NT2/D1 (cell line): ENCODE measurements at regions not wholly inside any gene's neighbourhood (a gene's known extent, or its start where the extent isn't known, plus 50 kb on each side); places are given as distances from the start of the nearest gene placed in this dataset.

Source experiments
- DNase-seq: peaks from one replicate; pipeline ENCODE4 v3.0.0-alpha.2; 2011; ENCODE audit warnings: low read depth, low spot score
- H3K27me3 ChIP-seq: 2 replicates; pipeline ENCODE4 v1.6.0; 2011; ENCODE audit warnings: mild to moderate bottlenecking; ENCODE audit not compliant: insufficient read length, insufficient read depth
- H3K36me3 ChIP-seq: 2 replicates; pipeline ENCODE4 v1.6.1; 2011; ENCODE audit warnings: mild to moderate bottlenecking, low read length, mixed read lengths; ENCODE audit not compliant: insufficient read depth, insufficient read length
- H3K4me1 ChIP-seq: 2 replicates; pipeline ENCODE4 v1.5.1; 2011; ENCODE audit not compliant: insufficient read depth, insufficient read length
- H3K4me3 ChIP-seq: 2 replicates; pipeline ENCODE4 v1.5.1; 2011; ENCODE audit warnings: low read depth; ENCODE audit not compliant: insufficient read length
- H3K9ac ChIP-seq: 2 replicates; pipeline ENCODE4 v1.6.0; 2011; ENCODE audit warnings: low read depth; ENCODE audit not compliant: insufficient read length
- H3K9me3 ChIP-seq: 2 replicates; pipeline ENCODE4 v1.5.1; 2011; ENCODE audit warnings: mild to moderate bottlenecking, low read length; ENCODE audit not compliant: insufficient read depth
- SUZ12 ChIP-seq: IDR thresholded peaks from 2 replicates; pipeline ENCODE4 v1.6.1; 2011; ENCODE audit not compliant: insufficient read length, insufficient read depth; ENCODE audit errors: extremely low read depth
- YY1 ChIP-seq: IDR thresholded peaks from 2 replicates; pipeline ENCODE4 v1.6.1; 2011; ENCODE audit not compliant: insufficient read length, insufficient read depth
- ZNF274 ChIP-seq: IDR thresholded peaks from 2 replicates; pipeline ENCODE4 v1.6.1; 2011; ENCODE audit warnings: mild to moderate bottlenecking, low read depth, low read length

DNA sequence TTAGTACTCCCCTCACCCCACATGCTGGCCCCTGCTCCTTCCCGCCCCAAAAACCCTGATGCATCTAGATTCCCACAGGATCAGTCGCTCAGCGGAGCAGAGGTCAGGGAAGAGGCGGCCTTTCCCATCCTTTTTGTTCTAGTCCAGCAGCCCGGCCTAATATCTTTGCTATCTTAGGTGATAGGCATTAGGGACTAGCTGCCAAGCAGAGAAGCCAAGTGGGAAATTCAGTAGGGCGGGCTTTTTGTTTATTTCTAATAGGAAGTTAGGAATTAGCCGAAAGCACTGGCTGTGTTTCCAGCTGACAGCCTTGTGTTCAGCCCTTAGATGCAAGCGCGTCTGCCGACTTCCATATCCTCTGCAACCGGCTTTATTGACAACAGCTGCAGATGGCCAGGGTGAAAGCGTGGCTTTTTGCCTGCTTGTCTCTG lies 59.0 kb upstream of the BCAR3 start:
- Histone ChIP-seq H3K27me3 (no peaks in the 10 kb centered on the region), H3K36me3 (no peaks in the 10 kb centered on the region)
- DNase-seq, result no peak

DNA sequence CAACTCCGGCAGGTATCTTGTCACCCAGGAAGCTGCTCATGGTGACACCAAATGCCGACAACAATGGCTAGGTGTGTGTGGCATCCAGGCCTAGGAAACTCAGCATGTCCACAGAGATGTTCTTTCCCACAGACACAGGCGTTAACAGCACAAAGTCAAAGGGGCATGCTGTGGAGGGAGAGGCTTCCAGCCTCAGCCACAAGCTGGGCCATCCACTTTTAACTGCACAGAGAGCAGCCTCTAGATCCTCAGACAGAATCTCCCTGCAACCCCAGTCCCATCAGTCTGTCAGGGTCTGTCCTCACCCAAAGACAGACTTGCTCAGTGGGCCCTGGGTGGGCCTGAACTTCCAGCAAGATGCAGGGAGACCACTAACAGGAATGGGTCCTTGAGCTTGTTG lies 58.5 kb upstream of the BCAR3 start:
- no peaks in the 10 kb centered on the region for H3K9me3 ChIP-seq
- no peak for TF ChIP-seq SUZ12
- TF ChIP-seq ZNF274, result no peak
- no peak for TF ChIP-seq YY1
- no peak for DNase-seq
- H3K9ac ChIP-seq, result no peak overlapping the region
- H3K27me3 ChIP-seq, result no peaks in the 10 kb centered on the region
- no peak overlapping the region for H3K4me3 ChIP-seq
- no peaks in the 10 kb centered on the region for H3K36me3 ChIP-seq
- H3K4me1 ChIP-seq, result peaks cover 3% of the 10 kb centered on the region

More for the DNA sequence above, 59.0 kb upstream of the BCAR3 start:
- Histone ChIP-seq H3K9me3 (no peaks in the 10 kb centered on the region), H3K9ac (no peak overlapping the region), H3K4me3 (no peak overlapping the region), H3K4me1 (peaks cover 3% of the 10 kb centered on the region)
- TF ChIP-seq SUZ12 (no peak), ZNF274 (no peak), YY1 (no peak)

DNA sequence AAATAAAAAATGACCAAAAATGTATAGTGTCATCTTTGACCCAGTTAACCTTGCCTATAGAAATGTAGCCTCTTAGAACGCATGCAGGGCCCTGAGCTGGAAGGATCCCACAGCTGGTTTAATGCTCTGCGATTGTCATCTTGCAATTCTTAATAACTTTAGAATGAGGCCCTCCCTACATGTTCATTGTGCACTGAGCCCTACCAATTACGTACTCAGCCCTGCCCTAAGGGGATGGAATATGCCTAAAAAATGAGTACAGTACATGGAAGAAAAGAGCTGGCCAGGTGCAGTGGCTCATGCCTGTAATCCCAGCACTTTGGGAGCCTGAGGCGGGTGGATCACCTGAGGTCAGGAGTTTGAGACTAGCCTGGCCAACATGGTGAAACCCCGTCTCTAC lies 57.8 kb upstream of the BCAR3 start:
- no peak for TF ChIP-seq ZNF274
- TF ChIP-seq YY1, result no peak
- no peak for TF ChIP-seq SUZ12
- Histone ChIP-seq H3K9ac (no peak overlapping the region), H3K4me3 (no peak overlapping the region), H3K9me3 (no peaks in the 10 kb centered on the region), H3K27me3 (no peaks in the 10 kb centered on the region), H3K36me3 (no peaks in the 10 kb centered on the region), H3K4me1 (peaks cover 3% of the 10 kb centered on the region)
- DNase-seq, result no peak

DNA sequence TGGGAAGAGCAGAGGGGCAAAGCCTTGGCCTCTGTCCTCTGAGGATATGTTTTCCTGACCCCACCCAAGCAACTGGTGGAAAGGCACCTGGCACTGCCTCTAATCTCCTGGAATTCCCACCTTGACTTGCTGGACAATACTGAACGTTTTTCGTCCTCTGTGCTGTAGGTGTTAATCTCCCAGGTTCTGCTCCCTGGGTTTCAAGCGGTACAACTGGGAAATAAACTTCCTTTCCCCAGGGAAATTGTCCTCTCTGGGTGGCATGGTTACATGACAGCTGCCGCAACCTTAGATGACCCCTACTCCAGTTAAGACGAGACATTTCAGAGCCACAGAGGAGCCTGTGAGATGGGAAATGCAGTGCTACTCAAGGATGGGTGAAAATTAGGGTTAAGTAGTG lies 57.3 kb upstream of the BCAR3 start:
- Histone ChIP-seq H3K36me3 (no peaks in the 10 kb centered on the region), H3K27me3 (no peaks in the 10 kb centered on the region), H3K4me3 (no peak overlapping the region), H3K9ac (no peak overlapping the region), H3K9me3 (no peaks in the 10 kb centered on the region), H3K4me1 (peaks cover 3% of the 10 kb centered on the region)
- TF ChIP-seq YY1 (no peak), ZNF274 (no peak)
- no peak for DNase-seq

DNA sequence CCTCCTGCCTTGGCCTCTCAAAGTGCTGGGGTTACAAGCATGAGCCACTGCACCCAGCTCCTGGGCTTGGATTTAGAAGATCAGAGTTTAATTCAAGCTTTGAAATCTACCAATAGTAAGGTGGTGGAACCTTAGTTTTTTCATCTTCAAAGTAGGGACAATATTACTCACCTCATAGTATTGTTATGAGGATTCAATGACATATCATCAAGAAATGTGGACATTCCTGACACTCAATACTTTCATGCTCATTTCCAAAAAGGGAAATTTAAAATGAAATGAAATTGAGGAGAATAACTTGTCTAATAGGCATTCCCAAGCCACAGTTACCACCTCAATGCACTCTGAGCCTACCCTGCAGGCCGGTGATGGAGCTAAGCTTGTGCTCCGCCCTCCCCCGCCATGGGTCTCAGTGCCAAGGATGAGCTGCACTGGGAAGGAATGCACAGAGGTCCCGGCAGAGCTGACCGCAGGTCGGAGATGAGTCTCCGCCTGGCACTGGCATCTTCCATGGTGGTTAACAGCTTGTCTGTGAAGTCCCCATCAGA lies 56.5 kb upstream of the BCAR3 start:
- no peak overlapping the region for H3K9ac ChIP-seq
- H3K4me3 ChIP-seq, result no peak overlapping the region
- no peaks in the 10 kb centered on the region for H3K27me3 ChIP-seq
- TF ChIP-seq YY1 (no peak), ZNF274 (no peak), SUZ12 (no peak)
- no peaks in the 10 kb centered on the region for H3K36me3 ChIP-seq
- no peak for DNase-seq
- peaks cover 3% of the 10 kb centered on the region for H3K4me1 ChIP-seq
- no peaks in the 10 kb centered on the region for H3K9me3 ChIP-seq

DNA sequence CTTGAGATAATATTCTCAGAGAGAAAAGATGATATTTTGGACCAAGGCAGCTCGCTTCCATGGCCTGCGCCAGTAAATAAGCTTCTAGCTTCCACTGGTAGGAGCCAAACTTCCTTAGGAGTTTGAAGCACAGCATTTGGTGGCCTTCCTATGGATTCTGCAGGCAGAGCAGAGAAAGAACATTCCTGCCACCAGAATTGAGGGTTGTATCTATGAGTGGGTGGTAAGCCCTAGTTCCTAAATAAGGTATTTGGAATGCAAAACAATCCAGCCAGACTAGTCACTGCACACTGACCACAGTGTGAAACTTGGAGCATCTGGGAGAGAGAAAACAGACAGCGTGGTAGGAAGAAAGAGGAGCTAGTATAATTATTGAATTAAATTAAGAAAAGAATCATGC lies 54.1 kb upstream of the BCAR3 start:
- H3K4me3 ChIP-seq, result no peak overlapping the region
- no peak for DNase-seq
- peaks cover 5% of the 10 kb centered on the region for H3K4me1 ChIP-seq
- no peaks in the 10 kb centered on the region for H3K36me3 ChIP-seq
- H3K27me3 ChIP-seq, result no peaks in the 10 kb centered on the region
- no peak overlapping the region for H3K9ac ChIP-seq
- H3K9me3 ChIP-seq, result no peaks in the 10 kb centered on the region
- TF ChIP-seq ZNF274 (no peak), SUZ12 (no peak), YY1 (no peak)

DNA sequence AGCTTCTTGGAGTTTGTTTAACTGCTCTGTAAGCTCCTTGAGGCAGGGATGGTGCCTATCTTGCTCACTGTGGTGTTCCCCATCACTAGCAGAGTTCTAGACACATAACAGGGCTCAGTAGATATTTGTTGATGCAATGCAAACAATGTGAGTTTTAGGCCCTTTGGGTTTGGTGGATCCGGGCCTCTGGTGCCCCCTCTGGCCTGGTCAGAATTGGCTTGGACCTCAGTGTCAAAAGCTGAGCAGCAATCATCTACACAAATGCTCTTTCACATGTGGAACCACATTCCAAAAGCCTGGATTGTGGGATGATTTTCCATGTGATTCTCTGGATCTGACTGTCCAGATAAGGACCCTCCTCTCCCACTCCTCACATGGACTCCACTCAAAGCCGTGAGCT lies 53.4 kb upstream of the BCAR3 start:
- Histone ChIP-seq H3K9ac (no peak overlapping the region), H3K9me3 (no peaks in the 10 kb centered on the region), H3K4me1 (peaks cover 2% of the 10 kb centered on the region), H3K36me3 (no peaks in the 10 kb centered on the region), H3K4me3 (no peak overlapping the region), H3K27me3 (no peaks in the 10 kb centered on the region)
- DNase-seq, result no peak
- TF ChIP-seq SUZ12 (no peak), ZNF274 (no peak), YY1 (no peak)

DNA sequence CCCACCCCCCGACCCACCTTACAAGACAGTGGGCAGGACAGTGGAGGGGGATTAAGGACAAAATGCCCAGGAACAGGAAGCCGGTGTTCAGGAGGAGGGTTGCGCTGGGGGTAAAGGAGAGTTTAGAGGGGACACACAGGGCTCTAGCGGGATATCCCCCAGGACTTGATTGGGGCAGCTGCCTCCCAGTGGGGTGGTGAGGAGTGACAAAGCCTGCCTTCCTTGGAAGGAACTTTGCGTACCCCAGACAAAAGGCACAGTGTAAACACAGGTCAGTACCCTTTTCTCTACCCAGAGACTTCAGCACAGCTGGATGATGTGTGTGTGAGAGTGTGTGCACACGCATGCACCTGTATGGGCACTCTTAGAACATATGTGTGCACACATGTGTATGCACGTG lies 51.7 kb upstream of the BCAR3 start:
- TF ChIP-seq SUZ12 (no peak), ZNF274 (no peak), YY1 (no peak)
- H3K36me3 ChIP-seq, result no peaks in the 10 kb centered on the region
- no peak for DNase-seq
- H3K9ac ChIP-seq, result no peak overlapping the region
- H3K9me3 ChIP-seq, result no peaks in the 10 kb centered on the region
- no peaks in the 10 kb centered on the region for H3K27me3 ChIP-seq
- no peak overlapping the region for H3K4me3 ChIP-seq
- peaks cover 2% of the 10 kb centered on the region for H3K4me1 ChIP-seq
